Stimulated activated CD4-positive, alpha-beta T cell treated with anti-CD3 and anti-CD28 coated beads, Interleukin-2, amount 100 ng/mL, for 24 hours (primary cell): ENCODE measurements at regions not wholly inside any gene's neighbourhood (a gene's known extent, or its start where the extent isn't known, plus 50 kb on each side); places are given as distances from the start of the nearest gene placed in this dataset.

Experiments used
- DNase-seq, 2 donors: peaks; one replicate each; pipeline ENCODE4 v3.0.0-alpha.2; 2020

DNA sequence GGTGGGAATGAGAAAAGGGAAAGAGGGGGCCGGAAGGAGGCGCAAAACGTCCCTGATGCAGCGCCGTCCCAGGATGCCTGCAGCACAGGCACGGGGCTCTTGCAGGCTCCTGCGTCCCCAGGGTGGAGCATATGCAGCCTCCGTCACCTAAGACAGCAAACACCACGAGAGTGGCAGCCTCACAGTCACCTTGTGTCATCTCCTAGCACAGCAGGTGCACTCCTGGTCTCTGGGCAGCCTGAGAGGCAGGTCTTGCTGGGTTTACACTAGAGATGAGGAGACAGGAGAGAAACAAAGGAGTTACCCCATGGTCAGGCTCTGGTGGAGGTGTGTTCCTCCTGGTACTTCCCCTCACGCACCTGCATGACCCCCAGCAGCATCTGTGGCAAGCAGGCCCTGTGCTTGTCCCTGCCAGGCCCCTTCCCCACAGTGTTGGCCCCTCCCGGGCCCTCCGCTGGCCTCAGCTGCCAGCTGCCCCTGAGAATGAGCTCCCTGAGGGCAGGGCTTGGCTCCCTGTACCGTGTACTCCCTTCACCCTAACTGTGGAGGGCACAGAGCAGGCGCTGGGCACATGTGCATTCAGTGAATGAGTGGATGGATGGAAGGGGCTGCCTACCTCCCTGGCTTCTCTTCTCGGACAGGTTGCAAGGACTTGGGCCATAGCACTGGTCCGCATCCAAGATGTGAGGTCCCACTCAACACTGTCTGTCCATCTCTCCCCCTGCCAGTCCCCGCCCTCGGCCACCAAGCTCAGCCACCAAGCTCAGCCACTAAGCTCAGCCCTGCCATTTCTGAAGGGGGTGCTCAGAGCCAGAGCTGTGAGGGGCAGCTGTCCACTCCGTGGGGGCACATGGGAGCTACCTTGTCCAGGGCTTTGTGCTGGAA, 988.6 kb downstream of the BRD1 start:
- DNase-seq: no peak

DNA sequence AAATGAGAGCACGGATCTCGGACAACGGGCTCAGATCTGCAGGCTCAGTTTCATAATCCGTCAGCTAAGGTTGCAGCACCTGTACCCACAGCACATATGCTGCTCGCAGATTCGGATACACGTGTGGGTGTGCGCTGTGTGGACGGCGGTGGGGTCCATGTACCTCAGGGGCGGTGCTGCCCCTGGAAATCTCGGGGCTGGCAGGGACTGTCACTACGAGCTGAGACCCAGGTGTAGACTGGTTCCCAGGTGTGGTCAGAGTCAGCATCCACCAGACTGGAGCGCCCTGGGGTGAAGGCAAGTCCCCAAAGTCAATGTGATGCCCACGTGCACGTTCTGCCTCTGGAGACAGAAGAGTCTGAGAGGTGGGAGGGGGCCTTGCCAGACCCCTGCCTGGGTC, 989.3 kb downstream of the BRD1 start:
- DNase-seq: no peak

DNA sequence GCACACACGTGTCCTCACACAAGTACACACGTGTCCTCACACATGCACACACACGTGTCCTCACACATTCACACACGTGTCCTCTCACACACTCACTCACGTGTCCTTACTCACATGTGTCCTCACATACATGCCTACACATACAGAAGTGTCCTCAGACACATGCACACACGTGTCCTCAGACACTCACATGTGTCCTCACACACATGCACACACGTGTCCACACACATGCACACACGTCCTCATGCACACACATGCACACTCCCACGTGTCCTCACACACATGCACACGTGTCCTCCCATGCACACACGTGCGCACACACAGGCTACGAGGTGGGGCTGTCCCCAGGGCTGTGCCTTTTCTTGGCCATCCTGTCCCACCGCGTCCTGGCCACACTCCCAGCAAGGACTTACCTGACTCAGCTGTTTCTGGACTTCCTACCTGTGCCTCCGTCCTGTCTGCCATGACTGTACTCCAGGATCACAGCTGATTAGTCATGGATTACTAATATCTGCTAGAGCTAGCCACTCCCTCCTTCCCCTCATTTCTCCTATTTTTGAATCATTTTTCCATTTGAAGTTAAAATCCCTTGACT, 990.2 kb downstream of the BRD1 start:
- no peak for DNase-seq

DNA sequence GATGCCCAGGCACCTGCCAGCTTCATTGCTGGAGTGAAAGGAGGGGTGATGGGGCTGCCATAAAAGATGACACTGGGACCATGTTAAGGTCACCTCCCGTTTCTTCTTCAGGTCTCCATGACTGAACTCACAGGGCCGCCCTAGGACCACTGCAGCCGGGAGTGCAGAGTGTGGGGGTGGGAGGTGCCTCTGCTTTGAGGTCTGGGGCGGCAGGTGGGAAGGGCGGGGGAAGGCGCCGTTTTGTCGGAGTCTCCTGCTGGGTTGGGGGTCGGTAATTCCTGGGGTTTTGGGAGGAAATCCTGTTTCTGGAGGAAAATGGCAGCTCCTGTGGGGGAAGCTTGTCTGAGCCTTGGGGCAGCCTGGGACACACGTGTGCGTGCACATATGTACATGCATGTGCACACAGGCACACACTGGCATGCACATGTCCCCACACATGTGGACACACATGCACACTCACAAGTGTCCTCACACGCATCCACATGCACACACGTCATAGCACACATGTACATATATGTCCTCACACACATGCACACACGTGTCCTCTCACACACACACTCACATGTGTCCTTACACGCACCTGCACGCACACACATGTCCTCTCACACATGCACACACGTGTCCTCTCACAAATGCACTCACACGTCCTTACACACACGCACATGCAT, 990.9 kb downstream of the BRD1 start:
- no peak for DNase-seq

DNA sequence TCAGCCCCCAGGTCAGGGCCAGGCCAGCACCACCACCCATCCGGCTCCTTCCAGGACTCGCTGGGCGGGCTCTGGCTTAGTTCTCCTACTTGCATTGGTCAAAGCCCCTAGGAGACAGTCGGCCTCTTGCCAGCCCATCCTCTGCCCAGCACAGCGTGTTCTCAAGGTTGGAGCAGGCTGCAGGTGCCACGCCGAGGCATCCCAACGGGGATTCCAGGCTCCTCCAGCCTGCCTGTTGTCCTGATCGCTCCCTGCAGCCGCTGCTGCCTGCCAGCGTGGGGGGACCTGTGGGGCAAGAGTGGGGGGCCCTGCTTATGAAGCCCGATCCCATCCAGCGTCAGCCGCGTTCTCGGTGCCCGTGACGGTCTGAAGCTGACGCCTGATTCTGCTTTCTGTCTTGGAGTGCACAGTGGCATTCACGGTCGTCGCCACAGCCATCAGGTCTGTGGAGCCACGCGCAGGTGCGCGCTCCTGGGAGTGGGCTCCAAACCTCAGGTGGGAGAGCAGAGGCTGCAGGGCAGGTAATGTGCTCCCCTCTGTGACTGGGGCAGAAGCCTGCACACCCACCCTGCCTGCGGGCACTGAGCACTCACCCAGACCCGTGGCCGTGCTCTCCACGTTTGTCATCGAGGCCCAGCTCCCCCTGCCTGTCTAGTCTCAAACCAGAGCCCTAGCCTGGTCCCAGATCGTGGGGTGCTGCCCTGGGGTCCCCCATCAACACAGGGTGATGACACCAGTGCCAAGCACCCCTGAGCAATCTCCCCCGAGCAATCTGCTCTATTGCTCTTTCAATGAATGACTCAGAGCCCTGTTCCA, 991.6 kb downstream of the BRD1 start:
- DNase-seq: no peak

DNA sequence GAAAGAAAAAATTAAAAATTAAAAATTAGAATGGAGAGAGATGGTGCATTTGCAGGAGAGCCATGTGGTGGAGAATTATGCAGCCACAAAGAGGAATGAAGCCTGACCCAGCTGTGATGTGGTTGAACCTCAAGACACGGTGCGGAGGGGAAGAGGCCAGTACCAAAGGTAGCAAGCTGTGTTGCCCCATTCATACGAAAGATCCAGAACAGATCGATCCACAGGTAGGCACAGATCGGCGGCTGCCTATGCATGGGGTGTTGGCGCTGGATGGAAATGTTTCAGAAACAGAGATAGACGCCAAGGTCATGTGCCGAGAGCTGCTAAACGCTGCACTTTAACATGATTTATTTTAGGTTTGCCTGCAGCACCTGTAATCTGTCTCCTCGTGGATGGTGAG, 992.3 kb downstream of the BRD1 start:
- no peak for DNase-seq

DNA sequence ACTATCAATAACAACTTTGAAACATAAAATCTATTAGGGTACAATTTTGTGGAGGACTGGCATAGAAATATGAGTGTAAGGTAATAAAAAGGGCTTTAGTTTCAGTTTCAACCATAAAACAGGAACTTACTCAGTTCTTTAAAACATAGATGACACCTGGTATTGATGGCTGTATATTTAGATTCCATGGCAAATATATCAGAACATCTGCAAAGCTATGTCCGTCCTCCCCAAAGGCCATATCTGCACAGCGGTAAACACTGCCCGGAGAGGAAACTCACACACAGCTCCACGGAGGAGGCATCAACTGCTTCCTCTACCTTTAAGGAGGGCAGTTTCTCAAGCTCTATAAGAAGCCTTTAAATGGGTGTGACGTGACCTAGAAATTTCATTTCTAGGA, 993.3 kb downstream of the BRD1 start:
- no peak for DNase-seq

DNA sequence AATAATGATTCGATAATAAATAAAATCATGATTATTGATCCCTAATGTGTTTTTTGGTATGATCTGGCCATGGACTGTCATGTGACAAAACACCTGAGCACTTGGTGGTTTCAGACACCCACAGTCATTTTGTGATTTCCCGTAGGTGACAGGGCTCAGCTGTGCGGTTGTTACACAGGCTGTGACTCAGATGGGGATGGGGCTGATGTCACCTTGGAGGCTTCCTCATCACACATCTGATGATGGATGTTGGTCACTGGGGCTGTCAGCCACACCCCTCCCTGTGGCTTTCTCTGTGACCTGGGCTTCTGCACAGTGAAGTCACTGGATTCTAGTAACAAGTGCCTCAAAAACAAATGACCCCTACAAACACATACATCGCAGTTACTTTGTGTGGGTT, 995.1 kb downstream of the BRD1 start:
- DNase-seq: peak in 1 of 2 donors; percentile 15

DNA sequence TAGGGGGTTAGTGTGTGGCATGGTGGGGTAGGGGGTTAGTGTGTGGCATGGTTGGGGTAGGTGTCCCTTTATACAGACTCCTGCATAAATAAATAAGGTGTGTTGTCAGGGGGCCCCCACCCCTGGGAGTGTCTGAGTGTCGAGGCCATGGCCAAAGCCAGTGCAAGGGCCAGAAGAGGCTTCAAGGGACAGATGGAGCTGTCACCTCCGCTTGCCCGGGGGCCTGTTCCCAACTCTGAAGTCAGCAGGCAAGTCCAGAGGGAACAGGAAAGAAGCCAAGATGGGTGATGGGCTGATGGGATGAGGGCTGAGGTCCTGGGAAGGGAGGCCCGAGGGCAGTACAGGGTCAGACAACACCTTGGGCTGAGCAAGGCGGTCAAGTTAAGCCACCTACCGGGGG, 997.8 kb downstream of the BRD1 start:
- DNase-seq: no peak

DNA sequence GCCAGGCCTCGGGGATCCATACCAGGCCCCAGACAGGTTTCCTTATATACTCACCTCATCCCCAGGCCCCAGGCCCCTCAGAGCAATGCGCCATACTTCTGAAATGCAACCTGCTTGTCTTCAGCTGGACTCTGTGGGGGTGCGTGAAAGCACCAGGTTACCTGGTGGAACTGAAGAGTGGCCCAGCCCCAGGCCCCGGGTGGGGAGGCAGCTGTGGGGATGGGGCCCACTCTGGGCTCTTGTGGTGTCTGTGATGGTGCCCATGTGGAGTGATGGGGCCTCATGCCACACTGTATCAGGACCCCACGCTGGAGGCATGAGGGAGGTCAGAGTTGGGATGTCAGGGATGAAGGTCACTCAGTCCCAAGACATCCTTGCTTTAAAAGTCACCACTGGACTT, 999.0 kb downstream of the BRD1 start:
- DNase-seq: no peak

DNA sequence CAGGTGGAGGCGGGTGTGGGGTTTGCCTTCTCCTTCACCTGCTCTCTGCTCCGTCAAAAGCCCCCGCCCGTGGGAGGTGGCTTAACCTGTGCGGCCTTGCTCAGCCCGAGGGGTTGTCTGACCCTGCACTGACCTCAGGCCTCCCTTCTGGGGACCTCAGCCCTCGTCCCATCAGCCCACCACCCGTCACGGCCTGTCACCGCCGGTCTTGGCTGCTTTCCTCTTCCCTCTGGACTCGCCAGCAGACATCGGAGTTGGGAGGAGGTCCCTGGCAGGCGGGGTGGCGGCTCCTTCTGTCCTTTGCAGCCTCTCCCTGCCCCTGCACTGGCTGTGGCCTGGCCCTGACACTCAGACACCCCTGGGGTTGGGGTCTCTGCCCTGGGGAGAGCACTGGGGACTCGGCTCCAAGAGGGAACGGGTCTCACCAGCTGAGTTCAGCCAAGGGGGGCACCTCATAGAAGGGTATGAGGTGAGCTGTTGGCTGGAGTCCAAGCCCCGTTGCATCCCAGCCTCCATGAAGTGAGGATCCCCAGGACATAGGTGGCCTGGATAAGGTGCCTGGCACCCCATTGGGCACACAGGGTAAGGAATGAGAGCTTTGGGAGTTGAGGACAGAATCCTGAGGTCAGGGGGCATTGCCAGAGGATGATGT, 999.6 kb downstream of the BRD1 start:
- no peak for DNase-seq

DNA sequence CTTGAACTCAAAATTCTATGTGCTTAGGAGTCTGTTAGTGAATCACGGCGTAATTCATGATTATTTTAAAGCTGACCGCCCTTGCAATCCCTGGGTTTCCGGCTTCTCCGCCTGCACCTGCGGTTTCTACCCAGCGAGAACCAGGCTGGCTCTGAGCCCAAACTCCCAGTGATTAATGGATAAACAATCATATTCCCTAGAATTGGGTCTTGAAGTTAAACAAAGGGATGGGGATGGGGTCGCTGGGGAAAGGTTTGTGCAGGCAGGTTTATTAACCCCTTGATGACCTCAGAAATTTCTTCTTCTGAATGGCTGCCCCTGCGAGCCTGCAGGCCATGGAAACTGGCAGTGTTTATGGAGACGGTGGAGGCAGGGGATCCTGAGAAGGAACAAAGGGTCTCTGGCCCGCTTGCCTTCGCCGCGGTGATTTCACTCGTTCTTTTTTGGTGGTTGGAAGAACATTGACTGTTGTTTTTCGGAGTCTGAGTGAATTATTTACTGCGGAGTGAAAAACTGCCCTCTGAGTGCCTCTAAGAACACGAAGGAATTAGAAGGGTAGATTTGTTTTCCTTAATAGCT, 1000.3 kb downstream of the BRD1 start:
- no peak for DNase-seq

DNA sequence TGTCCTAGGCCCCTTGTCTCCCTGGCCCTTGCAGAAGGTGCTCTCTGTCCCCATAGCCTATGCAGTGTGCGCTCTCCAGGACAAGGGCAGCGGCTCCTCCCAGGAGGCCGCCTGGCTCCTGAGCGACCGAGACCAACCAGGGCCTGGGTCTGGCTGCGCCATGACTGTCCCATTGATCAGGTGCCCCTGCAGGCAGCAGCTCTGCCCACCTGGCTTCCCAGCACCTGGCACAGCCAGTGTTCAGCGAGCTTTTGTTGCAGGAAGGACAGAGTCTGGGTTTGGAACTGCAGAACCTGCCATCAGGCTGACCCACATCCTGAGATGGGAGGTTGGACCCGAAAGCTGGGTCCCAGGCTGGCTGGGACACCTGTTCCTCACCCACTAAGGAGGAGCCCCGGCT, 1001.1 kb downstream of the BRD1 start:
- no peak for DNase-seq

DNA sequence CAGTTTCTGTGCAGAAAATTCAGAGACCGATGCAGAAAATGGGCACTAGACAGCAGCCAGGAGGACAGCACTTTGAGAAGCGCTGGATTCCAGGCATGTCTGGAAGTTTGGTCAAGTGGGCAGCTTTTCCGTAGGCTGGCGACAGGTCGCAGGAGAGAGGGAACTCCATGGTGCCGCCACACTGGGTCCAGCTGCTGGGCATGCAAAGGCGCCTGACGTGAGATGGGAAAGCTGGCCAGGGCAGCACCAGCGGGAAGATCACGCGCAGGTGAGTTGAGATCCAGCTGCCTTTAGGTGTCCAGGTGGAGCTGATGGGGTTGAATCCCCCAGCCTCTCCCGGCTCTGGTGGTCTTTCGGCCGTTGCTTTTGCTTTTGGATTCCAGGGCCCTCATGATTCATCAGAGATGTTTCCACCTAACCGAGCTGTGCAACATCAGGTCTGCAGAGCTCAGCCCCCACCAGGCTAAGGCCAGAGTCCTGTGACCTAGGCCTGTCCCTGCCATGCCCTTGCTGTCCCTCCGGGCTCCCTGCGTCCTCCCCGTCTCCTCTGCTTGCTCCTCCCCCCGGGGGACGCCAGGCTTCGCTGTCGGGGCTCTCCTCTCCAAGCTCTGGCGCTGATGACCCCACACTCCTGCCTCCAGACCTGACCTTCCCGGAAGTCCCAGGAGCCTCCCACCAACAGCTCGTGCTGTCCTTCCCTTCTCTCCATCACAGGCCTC, 1001.7 kb downstream of the BRD1 start:
- no peak for DNase-seq

DNA sequence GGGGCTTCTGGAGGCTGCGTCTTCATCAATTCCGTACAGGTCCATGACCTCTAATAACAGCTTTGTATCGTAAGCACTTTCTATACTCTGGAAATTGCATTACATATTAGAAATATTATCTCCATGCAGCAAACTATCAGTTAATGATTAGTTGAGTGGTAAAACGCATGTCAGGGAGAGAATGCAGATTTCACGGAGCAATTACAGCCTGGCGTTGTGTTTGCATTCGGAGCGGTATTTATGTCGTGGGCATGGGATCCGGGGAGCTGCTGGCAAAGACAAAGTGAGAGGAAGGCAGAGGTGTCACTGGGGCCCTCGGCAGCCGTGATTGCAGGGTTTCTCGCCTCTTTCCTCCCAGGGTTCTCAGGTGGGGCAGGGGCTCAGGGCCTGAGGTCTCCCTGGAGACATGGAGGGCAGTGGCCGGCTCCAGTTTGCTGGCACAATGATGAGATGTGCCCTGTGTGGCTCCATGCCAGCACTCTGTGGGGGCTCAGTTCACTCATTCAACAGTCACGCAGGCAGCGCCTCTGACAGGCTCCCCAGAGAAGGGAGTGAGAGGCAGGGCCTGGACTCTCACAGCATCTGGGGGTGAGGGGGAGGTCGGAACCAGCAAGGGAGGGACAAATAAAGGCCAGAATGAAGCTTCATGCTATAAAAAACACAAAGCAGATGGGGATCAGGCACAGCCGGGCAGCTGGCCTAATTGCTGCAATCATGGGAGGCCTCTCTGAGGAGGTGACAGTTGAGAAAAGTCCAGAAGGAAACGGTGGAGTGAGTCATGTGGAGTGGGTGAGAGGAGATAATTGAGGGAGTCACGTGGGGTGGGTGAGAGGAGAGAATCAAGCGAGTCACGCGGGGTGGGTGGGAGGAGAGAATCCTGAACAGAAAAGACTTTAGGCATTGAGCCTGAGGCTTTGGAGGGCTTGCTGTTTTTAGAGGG, 1002.7 kb downstream of the BRD1 start:
- DNase-seq: no peak

DNA sequence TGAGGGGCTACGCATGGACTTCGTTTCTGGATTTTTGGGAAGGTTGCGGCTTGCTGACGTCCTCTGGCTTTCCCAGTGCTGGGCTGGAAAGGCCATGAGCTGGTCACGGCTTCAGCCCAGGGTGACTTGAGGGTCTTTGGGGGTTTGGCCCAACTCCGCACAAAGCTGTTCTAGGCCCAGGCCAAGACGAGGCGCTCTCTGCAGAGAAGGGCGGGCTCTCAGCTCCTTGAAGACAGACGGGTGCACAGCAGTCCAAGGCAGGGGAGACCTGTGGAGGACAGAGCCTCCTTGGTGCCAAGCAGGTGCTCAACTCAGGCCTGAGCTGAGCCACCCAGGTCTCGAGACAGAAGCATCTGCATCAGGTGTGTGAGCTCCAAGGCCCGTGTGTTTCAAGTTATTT, 1003.7 kb downstream of the BRD1 start:
- no peak for DNase-seq

DNA sequence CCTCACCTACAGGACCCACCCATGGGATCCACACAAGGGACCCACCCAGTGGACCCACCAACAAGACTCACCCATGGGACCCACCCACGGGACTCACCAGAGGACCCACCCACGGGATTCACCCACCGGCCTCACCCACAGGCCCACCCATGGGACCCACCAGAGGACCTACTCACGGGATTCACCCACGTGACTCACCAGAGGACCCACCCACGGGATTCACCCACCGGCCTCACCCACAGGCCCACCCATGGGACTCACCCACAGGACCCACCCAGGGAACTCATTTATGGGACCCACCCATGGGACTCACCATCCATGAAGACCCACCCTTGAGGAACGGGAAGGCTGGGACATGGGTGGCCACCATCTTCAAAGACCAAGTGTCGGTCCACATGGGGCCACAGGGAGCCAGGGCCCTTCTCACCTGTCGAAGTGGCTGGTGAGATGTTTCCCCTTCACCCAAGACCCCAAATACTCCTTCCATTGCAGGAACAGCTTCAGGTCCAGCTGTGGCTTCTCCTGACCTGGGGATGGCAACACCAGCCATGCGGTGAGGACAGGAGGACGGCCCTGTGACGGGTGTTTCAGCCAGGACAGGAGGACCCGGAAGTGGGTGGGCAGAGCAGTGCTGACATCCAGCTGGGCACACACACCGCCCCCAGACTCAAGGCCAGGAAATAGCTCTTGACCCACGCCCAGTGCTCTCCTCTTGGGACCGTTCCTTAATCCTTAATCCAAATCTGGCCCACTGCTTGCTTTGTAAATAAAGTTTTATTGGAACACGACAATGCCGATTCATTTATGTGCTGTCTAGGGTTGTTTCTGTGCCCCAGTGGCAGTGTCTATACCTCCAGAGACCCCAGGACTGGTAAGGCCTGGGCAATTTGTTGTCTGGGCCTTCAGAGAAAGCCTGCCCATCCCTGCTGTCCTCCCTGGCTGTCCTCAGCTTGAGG, 1005.1 kb downstream of the BRD1 start:
- no peak for DNase-seq

DNA sequence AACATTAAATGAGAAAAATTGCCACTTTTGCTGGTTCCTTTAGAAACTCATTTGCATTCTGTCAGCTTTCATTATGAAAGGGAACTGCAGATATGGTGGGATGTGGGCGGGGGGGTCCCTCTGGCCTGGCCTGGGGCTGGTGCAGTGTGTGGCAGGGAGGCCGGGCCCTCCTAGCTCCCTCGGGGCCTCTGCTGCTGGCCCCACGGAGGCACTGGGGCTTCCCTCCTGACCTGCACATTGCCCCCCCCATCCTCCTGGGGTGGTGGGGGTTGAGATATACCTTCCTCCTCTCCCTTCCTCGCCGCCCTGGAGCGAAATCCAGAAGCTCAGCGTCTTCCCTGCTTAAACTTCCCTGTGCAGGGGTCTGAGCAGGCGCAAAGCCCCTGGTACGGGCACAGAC, 1005.9 kb downstream of the BRD1 start:
- DNase-seq: no peak

DNA sequence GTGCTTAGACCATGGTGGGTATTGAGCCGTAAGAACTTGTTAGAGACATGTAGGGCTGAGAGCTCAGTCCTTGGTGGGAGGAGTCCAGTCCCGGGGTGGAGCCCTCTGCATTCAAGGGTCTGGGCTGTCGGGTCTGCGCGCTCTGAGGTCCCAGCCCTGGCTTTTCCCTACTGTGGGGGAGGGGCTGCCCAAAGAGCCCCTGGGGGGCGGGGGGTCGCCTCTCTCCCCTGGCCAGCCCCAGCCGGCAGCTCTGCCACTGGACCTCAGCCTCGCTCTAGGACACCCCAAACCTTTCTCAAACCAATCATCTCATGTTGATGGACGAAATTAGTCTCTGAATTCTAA, 1006.4 kb downstream of the BRD1 start:
- no peak for DNase-seq
